ACC112 (cell line): ENCODE measurements at regions not wholly inside any gene's neighbourhood (a gene's known extent, or its start where the extent isn't known, plus 50 kb on each side); places are given as distances from the start of the nearest gene placed in this dataset.
A peak's percentile ranks its signal among the peaks of the same experiment; 100 is the strongest.

Experiments
- H2AFZ ChIP-seq: fragments of 200-600 bp; sonication (generic); one replicate; pipeline ENCODE4 v1.6.0; 2017; ENCODE audit warnings: antibody characterized with exemption, low read length; ENCODE audit not compliant: unreplicated experiment
- H3K27ac ChIP-seq: fragments of 200-600 bp; sonication (generic); 2 replicates; pipeline ENCODE4 v1.5.1; 2014; ENCODE audit warnings: low read depth, mild to moderate bottlenecking, antibody characterized with exemption, low read length, moderate library complexity
- H3K27me3 ChIP-seq: fragments of 200-600 bp; sonication (generic); 2 replicates; pipeline ENCODE4 v1.6.1; 2014; ENCODE audit warnings: mild to moderate bottlenecking, antibody characterized with exemption, low read length, moderate library complexity, mixed read lengths; ENCODE audit not compliant: insufficient read depth
- H3K36me3 ChIP-seq: fragments of 200-600 bp; sonication (generic); 2 replicates; pipeline ENCODE4 v1.6.1; 2016; ENCODE audit warnings: mild to moderate bottlenecking, antibody characterized with exemption, low read length, moderate library complexity, mixed read lengths; ENCODE audit not compliant: insufficient read depth
- H3K4me1 ChIP-seq: fragments of 200-600 bp; sonication (generic); one replicate; pipeline ENCODE4 v1.6.1; 2016; ENCODE audit warnings: low read length, mixed read lengths; ENCODE audit not compliant: insufficient read depth, unreplicated experiment, control insufficient read depth
- H3K4me3 ChIP-seq: fragments of 200-600 bp; sonication (generic); 2 replicates; pipeline ENCODE4 v1.5.1; 2014; ENCODE audit warnings: mild to moderate bottlenecking, low read depth, low read length
- H3K79me2 ChIP-seq: fragments of 200-600 bp; sonication (generic); one replicate; pipeline ENCODE4 v1.6.0; 2016; ENCODE audit warnings: low read length; ENCODE audit not compliant: control insufficient read depth, unreplicated experiment, insufficient read depth

- H3K4me1 ChIP-seq, result peaks cover 17% of the 10 kb centered on the region
- H3K27me3 ChIP-seq, result no peaks in the 10 kb centered on the region
- H3K79me2 ChIP-seq, result no peaks in the 10 kb centered on the region
- H2AFZ ChIP-seq, result peak overlapping the region; percentile 7
- no peaks in the 10 kb centered on the region for H3K36me3 ChIP-seq
- peak overlapping the region; percentile 11 for H3K27ac ChIP-seq
- H3K4me3 ChIP-seq, result no peak overlapping the region
These were observed 208.4 kb upstream of the COL3A1 start for GRCh38 chr2:188765522-188766470.

GRCh38 chr2:188766471-188766856 is 207.7 kb upstream of the COL3A1 start:
- Histone ChIP-seq H3K36me3 (no peaks in the 10 kb centered on the region), H3K4me1 (peaks cover 17% of the 10 kb centered on the region), H3K27ac (peak overlapping the region; percentile 11), H2AFZ (no peak overlapping the region), H3K4me3 (no peak overlapping the region), H3K79me2 (no peaks in the 10 kb centered on the region), H3K27me3 (no peaks in the 10 kb centered on the region)

GRCh38 chr2:188767176-188767575 is 207.0 kb upstream of the COL3A1 start:
- Histone ChIP-seq H3K27ac (no peak overlapping the region), H3K27me3 (no peaks in the 10 kb centered on the region), H3K79me2 (no peaks in the 10 kb centered on the region), H2AFZ (no peak overlapping the region), H3K4me1 (peaks cover 17% of the 10 kb centered on the region), H3K36me3 (no peaks in the 10 kb centered on the region), H3K4me3 (no peak overlapping the region)

GRCh38 chr2:188770296-188770695 is 203.9 kb upstream of the COL3A1 start:
- H3K27ac ChIP-seq, result no peak overlapping the region
- no peaks in the 10 kb centered on the region for H3K36me3 ChIP-seq
- H3K27me3 ChIP-seq, result no peaks in the 10 kb centered on the region
- H3K79me2 ChIP-seq, result no peaks in the 10 kb centered on the region
- no peak overlapping the region for H2AFZ ChIP-seq
- H3K4me1 ChIP-seq, result peaks cover 36% of the 10 kb centered on the region
- no peak overlapping the region for H3K4me3 ChIP-seq

GRCh38 chr2:188773075-188773474 is 201.1 kb upstream of the COL3A1 start:
- no peak overlapping the region for H2AFZ ChIP-seq
- 0 out of 2 replicates have a peak, but pooled peaks cover under 1% of the 10 kb centered on the region for H3K36me3 ChIP-seq
- H3K79me2 ChIP-seq, result no peaks in the 10 kb centered on the region
- H3K4me1 ChIP-seq, result peaks cover 40% of the 10 kb centered on the region
- no peaks in the 10 kb centered on the region for H3K27me3 ChIP-seq
- H3K4me3 ChIP-seq, result no peak overlapping the region
- H3K27ac ChIP-seq, result no peak overlapping the region

- Histone ChIP-seq H3K79me2 (no peaks in the 10 kb centered on the region), H3K27ac (peak overlapping the region; percentile 50), H3K36me3 (0 out of 2 replicates have a peak, but pooled peaks cover 4% of the 10 kb centered on the region), H3K4me1 (peaks cover 44% of the 10 kb centered on the region), H3K4me3 (no peak overlapping the region), H2AFZ (no peak overlapping the region), H3K27me3 (no peaks in the 10 kb centered on the region)
These were observed 197.5 kb upstream of the COL3A1 start for GRCh38 chr2:188776634-188777033.

GRCh38 chr2:188784269-188784762 is 189.9 kb upstream of the COL3A1 start:
- Histone ChIP-seq H3K4me1 (peaks cover 43% of the 10 kb centered on the region), H2AFZ (no peak overlapping the region), H3K79me2 (no peaks in the 10 kb centered on the region), H3K4me3 (no peak overlapping the region), H3K27ac (peak overlapping the region; percentile 49), H3K27me3 (no peaks in the 10 kb centered on the region), H3K36me3 (no peaks in the 10 kb centered on the region)

- H3K79me2 ChIP-seq, result no peaks in the 10 kb centered on the region
- H3K27me3 ChIP-seq, result no peaks in the 10 kb centered on the region
- peaks cover 50% of the 10 kb centered on the region for H3K4me1 ChIP-seq
- H3K4me3 ChIP-seq, result no peak overlapping the region
- peak overlapping the region; percentile 91 for H3K27ac ChIP-seq
- H3K36me3 ChIP-seq, result no peaks in the 10 kb centered on the region
- no peak overlapping the region for H2AFZ ChIP-seq
These were observed 189.1 kb upstream of the COL3A1 start for GRCh38 chr2:188785061-188785460.

- H3K36me3 ChIP-seq, result no peaks in the 10 kb centered on the region
- H3K79me2 ChIP-seq, result no peaks in the 10 kb centered on the region
- no peaks in the 10 kb centered on the region for H3K27me3 ChIP-seq
- no peak overlapping the region for H3K4me3 ChIP-seq
- peak overlapping the region; percentile 34 for H2AFZ ChIP-seq
- H3K4me1 ChIP-seq, result peaks cover 54% of the 10 kb centered on the region
- peak overlapping the region; percentile 91 for H3K27ac ChIP-seq
These were observed 188.7 kb upstream of the COL3A1 start for GRCh38 chr2:188785490-188785889.

- H3K4me3 ChIP-seq, result peak overlapping the region; percentile 66
- no peaks in the 10 kb centered on the region for H3K27me3 ChIP-seq
- no peaks in the 10 kb centered on the region for H3K36me3 ChIP-seq
- H3K4me1 ChIP-seq, result peaks cover 59% of the 10 kb centered on the region
- H3K79me2 ChIP-seq, result no peaks in the 10 kb centered on the region
- H3K27ac ChIP-seq, result peak overlapping the region; percentile 91
- H2AFZ ChIP-seq, result peak overlapping the region; percentile 56
These were observed 187.8 kb upstream of the COL3A1 start for GRCh38 chr2:188786368-188786841.
